SK-N-MC (cell line): ENCODE measurements at regions not wholly inside any gene's neighbourhood (a gene's known extent, or its start where the extent isn't known, plus 50 kb on each side); places are given as distances from the start of the nearest gene placed in this dataset.
"Not testable (repeated sequence)": the region's sequence is repeated elsewhere in the genome, so short reads cannot be mapped to it uniquely, and the experiment has no call there.

ENCODE experiments used
- EZH2 ChIP-seq: fragments of 200-600 bp; sonication (generic); IDR thresholded peaks from one replicate; pipeline ENCODE4 v1.6.1; 2017; ENCODE audit warnings: antibody characterized with exemption
- FOXP2 ChIP-seq: optimal IDR thresholded peaks from 2 replicates; pipeline ENCODE3; 2011; ENCODE audit warnings: mild to moderate bottlenecking, moderate library complexity; ENCODE audit not compliant: insufficient read depth; ENCODE audit errors: extremely low read length, control extremely low read depth
- POLR2AphosphoS5 ChIP-seq: IDR thresholded peaks from 2 replicates; pipeline ENCODE4 v1.6.1; 2012; ENCODE audit warnings: mild to moderate bottlenecking, low read depth, low read length, borderline replicate concordance

DNA sequence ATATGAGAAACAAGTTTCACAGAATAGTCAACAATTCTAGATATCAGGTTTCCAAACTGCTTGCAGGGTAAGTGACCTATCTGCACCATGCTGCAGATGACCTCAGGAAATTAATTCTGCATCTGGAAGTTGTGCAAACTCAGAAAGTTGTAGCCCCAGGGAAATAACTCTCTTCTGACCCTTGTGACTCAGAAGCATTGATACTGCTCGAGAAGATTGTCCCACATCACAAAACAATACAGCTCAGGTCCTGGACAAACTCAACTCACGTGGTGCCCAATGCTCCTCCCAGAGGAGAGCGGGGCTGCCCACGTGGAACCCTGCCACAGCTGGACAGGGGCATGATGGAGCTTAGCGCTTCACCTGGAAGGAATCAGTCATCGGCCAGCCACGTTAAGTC is 221.9 kb upstream of the LRRC61 start:
- TF ChIP-seq EZH2, POLR2AphosphoS5, FOXP2: not testable (repeated sequence)
